HUES48 (cell line): ENCODE measurements at regions not wholly inside any gene's neighbourhood (a gene's known extent, or its start where the extent isn't known, plus 50 kb on each side); places are given as distances from the start of the nearest gene placed in this dataset.
"Not testable (repeated sequence)": the region's sequence is repeated elsewhere in the genome, so short reads cannot be mapped to it uniquely, and the experiment has no call there.

Experiments used
- H3K27ac ChIP-seq: one replicate; pipeline ENCODE4 v1.7.0; 2013; ENCODE audit warnings: low read depth, low read length, inconsistent platforms
- H3K27me3 ChIP-seq: 2 replicates; pipeline ENCODE4 v1.6.1; 2013; ENCODE audit warnings: mild to moderate bottlenecking, low read length; ENCODE audit not compliant: control insufficient read depth, insufficient read depth
- H3K36me3 ChIP-seq: 2 replicates; pipeline ENCODE4 v1.6.1; 2013; ENCODE audit warnings: low read length; ENCODE audit not compliant: control insufficient read depth, insufficient read depth
- H3K4me1 ChIP-seq: 2 replicates; pipeline ENCODE4 v1.6.1; 2013; ENCODE audit warnings: mild to moderate bottlenecking, low read length; ENCODE audit not compliant: control insufficient read depth, insufficient read depth
- H3K4me3 ChIP-seq: 2 replicates; pipeline ENCODE4 v1.5.1; 2013; ENCODE audit warnings: mild to moderate bottlenecking, low read depth, low read length
- H3K9ac ChIP-seq: 2 replicates; pipeline ENCODE4 v1.6.1; 2013; ENCODE audit warnings: mild to moderate bottlenecking, low read depth, low read length, moderate library complexity
- H3K9me3 ChIP-seq: 2 replicates; pipeline ENCODE4 v1.6.1; 2013; ENCODE audit warnings: low read length; ENCODE audit not compliant: control insufficient read depth, insufficient read depth

- Histone ChIP-seq H3K27ac (no peak overlapping the region), H3K4me1 (no peaks in the 10 kb centered on the region), H3K4me3 (no peak overlapping the region), H3K9ac (no peak overlapping the region), H3K9me3 (peaks cover 84% of the 10 kb centered on the region), H3K27me3 (no peaks in the 10 kb centered on the region), H3K36me3 (no peaks in the 10 kb centered on the region)
Observed at GRCh38 chr17:22717211-22717610, 1024.9 kb downstream of the KCNJ18 start.

GRCh38 chr17:22718689-22719088 is 1026.4 kb downstream of the KCNJ18 start:
- no peaks in the 10 kb centered on the region for H3K4me1 ChIP-seq
- no peak overlapping the region for H3K27ac ChIP-seq
- H3K36me3 ChIP-seq = no peaks in the 10 kb centered on the region
- peaks cover 77% of the 10 kb centered on the region for H3K9me3 ChIP-seq
- H3K4me3 ChIP-seq = no peak overlapping the region
- H3K9ac ChIP-seq = no peak overlapping the region
- H3K27me3 ChIP-seq = no peaks in the 10 kb centered on the region

- H3K27me3 ChIP-seq, H3K4me3 ChIP-seq, H3K36me3 ChIP-seq, H3K27ac ChIP-seq, H3K9ac ChIP-seq, H3K4me1 ChIP-seq: not testable (repeated sequence)
- peaks cover 63% of the 10 kb centered on the region for H3K9me3 ChIP-seq
Observed at GRCh38 chr17:22741066-22741465, 1048.7 kb downstream of the KCNJ18 start.
